Esophagus (tissue), 2 donors: ENCODE measurements at regions not wholly inside any gene's neighbourhood (a gene's known extent, or its start where the extent isn't known, plus 50 kb on each side); places are given as distances from the start of the nearest gene placed in this dataset.

Experiments used
- H3K27ac ChIP-seq, 2 donors: one replicate each; pipeline ENCODE4 v1.5.1; 2013; ENCODE audit warnings: low read depth in 2 of 2, mild to moderate bottlenecking in 2 of 2, inconsistent platforms in 1 of 2, low read length in 1 of 2, moderate library complexity in 1 of 2
- H3K27me3 ChIP-seq, 2 donors: one replicate each; pipeline ENCODE4 v1.6.1; 2013; ENCODE audit warnings: low read length in 2 of 2, control low read depth in 1 of 2, mild to moderate bottlenecking in 1 of 2; ENCODE audit not compliant: insufficient read depth in 2 of 2, control insufficient read depth in 1 of 2
- H3K36me3 ChIP-seq, 2 donors: one replicate each; pipeline ENCODE4 v1.6.1; 2013; ENCODE audit warnings: low read length in 1 of 2; ENCODE audit not compliant: control insufficient read depth in 2 of 2, insufficient read depth in 2 of 2
- H3K4me1 ChIP-seq, 2 donors: one replicate each; pipeline ENCODE4 v1.6.1; 2013; ENCODE audit warnings: low read length in 1 of 2; ENCODE audit not compliant: control insufficient read depth in 2 of 2, insufficient read depth in 2 of 2
- H3K4me3 ChIP-seq, 2 donors: one replicate each; pipeline ENCODE4 v1.5.1; 2013; ENCODE audit warnings: low read length in 2 of 2, mild to moderate bottlenecking in 2 of 2, low read depth in 1 of 2, moderate library complexity in 1 of 2
- H3K9me3 ChIP-seq, 2 donors: one replicate each; pipeline ENCODE4 v1.6.1; 2013; ENCODE audit warnings: mild to moderate bottlenecking in 2 of 2, low read depth in 1 of 2, low read length in 1 of 2, moderate library complexity in 1 of 2; ENCODE audit not compliant: control insufficient read depth in 2 of 2, insufficient read depth in 1 of 2
- whole genome bisulfite sequencing, 2 donors: extraction: QIAGEN DNeasy Blood & Tissue Kit; methylation state at CpG; one replicate each; pipeline ENCODE4 v1.1.7; 2013; 5-methylcytosine and 5-hydroxymethylcytosine counted together
- donor health status: healthy with polysubstance abuse.
- donor health status: Bipolar disorder and iron deficiency.

- Histone ChIP-seq H3K9me3 (no peaks in the 10 kb centered on the region), H3K27ac (no peak overlapping the region), H3K4me1 (no peaks in the 10 kb centered on the region), H3K36me3 (no peaks in the 10 kb centered on the region), H3K4me3 (no peak overlapping the region), H3K27me3 (no peaks in the 10 kb centered on the region)
- 59 to 71% methylated on average over 6 of the region's 6 CpGs for WGBS, 2 donors
Observed at GRCh38 chr16:55039511-55039910, 108.8 kb downstream of the IRX5 start.

GRCh38 chr16:55039931-55040330 is 109.3 kb downstream of the IRX5 start:
- Histone ChIP-seq H3K4me1 (no peaks in the 10 kb centered on the region), H3K27ac (no peak overlapping the region), H3K27me3 (no peaks in the 10 kb centered on the region), H3K4me3 (no peak overlapping the region), H3K9me3 (no peaks in the 10 kb centered on the region), H3K36me3 (no peaks in the 10 kb centered on the region)
- WGBS, 2 donors: 74 to 84% methylated on average over 8 of the region's 8 CpGs

DNA sequence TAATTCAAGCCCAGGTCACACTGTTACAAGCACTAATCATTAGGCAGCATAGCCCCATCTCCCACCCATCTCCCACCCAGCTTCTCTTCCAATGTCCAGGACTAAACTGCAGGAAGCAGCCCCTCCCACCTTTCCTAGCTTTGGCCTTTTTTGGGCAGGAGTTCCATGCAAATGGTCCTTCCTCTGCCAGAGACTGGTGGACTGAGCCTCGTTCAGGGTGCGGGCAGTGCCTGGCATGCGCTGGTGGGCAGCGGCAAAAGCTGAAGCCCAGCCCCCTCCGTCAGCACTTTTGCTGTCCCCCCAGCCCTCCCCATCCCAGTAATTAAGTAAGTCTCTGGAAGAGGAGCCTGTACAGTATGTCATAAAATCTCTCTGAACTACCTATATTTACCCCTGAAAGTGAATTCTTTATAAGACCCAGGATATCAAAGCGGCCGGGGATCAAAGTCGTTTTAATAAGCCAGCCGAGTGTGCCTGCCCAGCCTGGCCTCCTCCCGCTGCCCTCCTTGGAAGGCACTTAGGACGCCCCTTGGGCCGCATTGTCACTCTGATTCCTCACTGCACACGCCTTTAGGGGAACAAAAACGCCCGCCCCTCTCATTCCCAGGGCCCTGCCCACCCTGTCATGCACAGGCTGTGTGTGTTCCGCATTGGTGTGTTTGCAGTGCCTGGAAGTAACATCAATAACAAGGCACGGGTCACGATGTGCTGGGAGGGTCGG is 109.9 kb downstream of the IRX5 start:
- no peaks in the 10 kb centered on the region for H3K9me3 ChIP-seq
- no peaks in the 10 kb centered on the region for H3K4me1 ChIP-seq
- no peak overlapping the region for H3K4me3 ChIP-seq
- WGBS, 2 donors: 72 to 84% methylated on average over 19 of the region's 19 CpGs
- no peaks in the 10 kb centered on the region for H3K27me3 ChIP-seq
- H3K27ac ChIP-seq: no peak overlapping the region
- H3K36me3 ChIP-seq: no peaks in the 10 kb centered on the region

GRCh38 chr16:55041540-55042234 is 111.0 kb downstream of the IRX5 start:
- Histone ChIP-seq H3K4me1 (no peaks in the 10 kb centered on the region), H3K36me3 (no peaks in the 10 kb centered on the region), H3K27me3 (no peaks in the 10 kb centered on the region), H3K4me3 (no peak overlapping the region), H3K9me3 (no peaks in the 10 kb centered on the region), H3K27ac (no peak overlapping the region)
- WGBS, 2 donors: 69 to 82% methylated on average over 3 of the region's 3 CpGs

GRCh38 chr16:55042556-55043432 is 112.1 kb downstream of the IRX5 start:
- Histone ChIP-seq H3K27me3 (no peaks in the 10 kb centered on the region), H3K36me3 (no peaks in the 10 kb centered on the region), H3K4me1 (no peaks in the 10 kb centered on the region), H3K27ac (no peak overlapping the region), H3K9me3 (no peaks in the 10 kb centered on the region), H3K4me3 (no peak overlapping the region)
- 88 to 94% methylated on average over 13 of the region's 13 CpGs for WGBS, 2 donors

GRCh38 chr16:55043499-55043898 is 112.8 kb downstream of the IRX5 start:
- Histone ChIP-seq H3K4me1 (no peaks in the 10 kb centered on the region), H3K9me3 (no peaks in the 10 kb centered on the region), H3K4me3 (no peak overlapping the region), H3K27me3 (no peaks in the 10 kb centered on the region), H3K27ac (no peak overlapping the region), H3K36me3 (no peaks in the 10 kb centered on the region)
- 45 to 46% methylated on average over 3 of the region's 3 CpGs for WGBS, 2 donors

DNA sequence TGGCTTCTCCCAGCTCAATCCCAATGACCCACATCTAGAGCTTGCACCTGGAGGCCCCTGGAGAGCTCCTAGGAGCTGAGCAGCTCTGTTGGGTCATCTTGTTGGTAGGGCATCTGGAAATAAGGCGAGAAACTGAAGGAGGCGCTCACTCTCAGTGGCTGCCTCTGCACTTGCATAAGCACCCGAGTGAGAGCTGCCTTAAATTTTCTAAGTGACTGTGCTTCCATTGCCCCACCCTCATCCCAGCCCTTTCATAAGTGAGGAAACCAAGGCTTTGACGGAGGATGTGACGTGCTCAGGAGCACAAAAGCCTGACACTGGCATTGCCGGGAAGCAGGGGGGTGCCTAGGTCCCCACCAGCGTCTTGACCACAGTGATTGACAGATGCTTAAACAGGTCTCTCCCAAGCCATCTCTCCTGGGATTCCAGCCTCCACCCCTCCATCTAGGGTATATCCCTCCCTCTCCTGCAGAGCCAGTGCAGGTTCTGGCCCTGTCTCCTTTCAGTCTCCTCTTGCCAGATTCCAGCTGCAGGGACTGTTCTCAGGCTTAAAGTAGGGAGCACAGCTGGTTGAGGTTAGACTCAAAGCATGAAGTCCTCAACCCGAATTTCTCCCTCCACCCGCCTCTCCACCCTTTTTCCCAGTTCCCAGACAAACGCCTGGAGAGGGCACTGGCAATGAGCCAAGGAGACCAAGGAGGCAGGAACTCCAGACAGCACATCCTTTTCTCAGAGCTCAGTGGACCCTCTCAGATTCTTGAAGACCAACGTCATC is 113.7 kb downstream of the IRX5 start:
- no peaks in the 10 kb centered on the region for H3K27me3 ChIP-seq
- no peak overlapping the region for H3K4me3 ChIP-seq
- H3K9me3 ChIP-seq: no peaks in the 10 kb centered on the region
- H3K4me1 ChIP-seq: no peaks in the 10 kb centered on the region
- no peak overlapping the region for H3K27ac ChIP-seq
- H3K36me3 ChIP-seq: no peaks in the 10 kb centered on the region
- WGBS, 2 donors: 59 to 62% methylated on average over 11 of the region's 11 CpGs

GRCh38 chr16:55045329-55045728 is 114.7 kb downstream of the IRX5 start:
- H3K27me3 ChIP-seq: no peaks in the 10 kb centered on the region
- H3K4me3 ChIP-seq: no peak overlapping the region
- H3K4me1 ChIP-seq: no peaks in the 10 kb centered on the region
- no peak overlapping the region for H3K27ac ChIP-seq
- no peaks in the 10 kb centered on the region for H3K9me3 ChIP-seq
- WGBS, 2 donors: 81 to 83% methylated on average over 3 of the region's 3 CpGs
- no peaks in the 10 kb centered on the region for H3K36me3 ChIP-seq
